SH-SY5Y (cell line): ENCODE measurements at regions not wholly inside any gene's neighbourhood (a gene's known extent, or its start where the extent isn't known, plus 50 kb on each side); places are given as distances from the start of the nearest gene placed in this dataset.

Experiments
- GATA2 ChIP-seq: IDR thresholded peaks from 2 replicates; pipeline ENCODE4 v1.6.1; 2011; ENCODE audit warnings: mild to moderate bottlenecking, low read depth, low read length
- GATA3 ChIP-seq: IDR thresholded peaks from 2 replicates; pipeline ENCODE4 v1.6.1; 2011; ENCODE audit warnings: low read depth, mild to moderate bottlenecking, low read length, moderate library complexity

DNA sequence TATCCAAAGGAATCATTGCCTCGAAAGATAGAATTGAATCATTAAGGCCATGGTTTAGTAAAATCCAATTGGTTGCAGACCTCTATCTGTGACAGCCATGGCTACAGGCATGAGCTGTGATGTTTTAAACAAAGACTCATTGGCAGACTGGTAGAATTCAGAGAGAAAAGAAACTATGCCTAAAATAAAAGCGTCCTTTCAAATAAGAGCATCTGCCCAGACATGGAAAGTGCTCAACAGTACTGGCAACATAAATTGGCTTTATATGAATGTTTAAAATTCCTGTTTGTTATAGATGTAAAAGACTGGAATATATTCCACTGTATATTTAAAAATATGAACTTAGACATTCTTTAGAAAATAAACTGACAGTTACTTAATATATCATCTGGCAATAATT, 2034.2 kb downstream of the LRRC4C start:
- TF ChIP-seq GATA2 (no peak), GATA3 (no peak)
